ENCODE measurements at regions not wholly inside any gene's neighbourhood (a gene's known extent, or its start where the extent isn't known, plus 50 kb on each side); places are given as distances from the start of the nearest gene placed in this dataset.
A peak's percentile ranks its signal among the peaks of the same experiment; 100 is the strongest.

- DNase-seq (ENCODE audit: low read depth in 2 of 2), result no peak
- no peak for TF ChIP-seq CTCF (IDR thresholded peaks at IDR 0.05; ENCODE audit: low read depth, low read length)
- H3K4me3 ChIP-seq (replicated peaks in 1 of 2; ENCODE audit: low read depth in 2 of 2, low read length in 2 of 2), result no peak overlapping the region
Observed at GRCh38 chr12:46674129-46674528, 151.7 kb downstream of the SLC38A4 start.

GRCh38 chr12:46671102-46671501, 154.7 kb downstream of the SLC38A4 start:
- TF ChIP-seq CTCF (IDR thresholded peaks at IDR 0.05; ENCODE audit: low read depth, low read length), result no peak
- DNase-seq (ENCODE audit: low read depth in 2 of 2), result no peak
- H3K4me3 ChIP-seq (replicated peaks in 1 of 2; ENCODE audit: low read depth in 2 of 2, low read length in 2 of 2), result no peak overlapping the region

GRCh38 chr12:46670636-46671035, 155.2 kb downstream of the SLC38A4 start:
- no peak for DNase-seq (ENCODE audit: low read depth in 2 of 2)
- H3K4me3 ChIP-seq (replicated peaks in 1 of 2; ENCODE audit: low read depth in 2 of 2, low read length in 2 of 2), result no peak overlapping the region
- no peak for TF ChIP-seq CTCF (IDR thresholded peaks at IDR 0.05; ENCODE audit: low read depth, low read length)

GRCh38 chr12:46669720-46670119, 156.1 kb downstream of the SLC38A4 start:
- no peak overlapping the region for H3K4me3 ChIP-seq (replicated peaks in 1 of 2; ENCODE audit: low read depth in 2 of 2, low read length in 2 of 2)
- peak in 1 of 2 donors; percentile 30 for DNase-seq (ENCODE audit: low read depth in 2 of 2)
- no peak for TF ChIP-seq CTCF (IDR thresholded peaks at IDR 0.05; ENCODE audit: low read depth, low read length)

GRCh38 chr12:46667551-46667950, 158.2 kb downstream of the SLC38A4 start:
- TF ChIP-seq CTCF (IDR thresholded peaks at IDR 0.05; ENCODE audit: low read depth, low read length), result no peak
- DNase-seq (ENCODE audit: low read depth in 2 of 2), result peak; percentile 46 to 62
- H3K4me3 ChIP-seq (replicated peaks in 1 of 2; ENCODE audit: low read depth in 2 of 2, low read length in 2 of 2), result no peak overlapping the region

GRCh38 chr12:46664761-46665287, 161.0 kb downstream of the SLC38A4 start:
- no peak overlapping the region for H3K4me3 ChIP-seq (replicated peaks in 1 of 2; ENCODE audit: low read depth in 2 of 2, low read length in 2 of 2)
- no peak for TF ChIP-seq CTCF (IDR thresholded peaks at IDR 0.05; ENCODE audit: low read depth, low read length)
- peak; percentile 86 to 93 for DNase-seq (ENCODE audit: low read depth in 2 of 2)

GRCh38 chr12:46663318-46663717, 162.5 kb downstream of the SLC38A4 start:
- DNase-seq (ENCODE audit: low read depth in 2 of 2), result no peak
- no peak for TF ChIP-seq CTCF (IDR thresholded peaks at IDR 0.05; ENCODE audit: low read depth, low read length)
- H3K4me3 ChIP-seq (replicated peaks in 1 of 2; ENCODE audit: low read depth in 2 of 2, low read length in 2 of 2), result no peak overlapping the region

All from cardiac fibroblast (primary cell).